Thyroid gland (tissue), 4 donors: ENCODE measurements at regions not wholly inside any gene's neighbourhood (a gene's known extent, or its start where the extent isn't known, plus 50 kb on each side); places are given as distances from the start of the nearest gene placed in this dataset.
"Not testable (repeated sequence)": the region's sequence is repeated elsewhere in the genome, so short reads cannot be mapped to it uniquely, and the experiment has no call there.

Source experiments
- CTCF ChIP-seq, 6 experiments: fragments of 200-600 bp in 3 of 6; fragments of 450-650 bp in 3 of 6; sonication (generic) in 3 of 6; IDR thresholded peaks; one replicate each; pipeline ENCODE4 v1.5.1; 2016 to 2019; ENCODE audit warnings: antibody characterized with exemption in 6 of 6, mild to moderate bottlenecking in 2 of 6, inconsistent platforms in 1 of 6, moderate library complexity in 1 of 6
- POLR2A ChIP-seq, 2 donors: fragments of 450-650 bp; IDR thresholded peaks; one replicate each; pipeline ENCODE4 v1.6.1; 2017; ENCODE audit warnings: antibody characterized with exemption in 2 of 2, mild to moderate bottlenecking in 2 of 2, moderate library complexity in 1 of 2

DNA sequence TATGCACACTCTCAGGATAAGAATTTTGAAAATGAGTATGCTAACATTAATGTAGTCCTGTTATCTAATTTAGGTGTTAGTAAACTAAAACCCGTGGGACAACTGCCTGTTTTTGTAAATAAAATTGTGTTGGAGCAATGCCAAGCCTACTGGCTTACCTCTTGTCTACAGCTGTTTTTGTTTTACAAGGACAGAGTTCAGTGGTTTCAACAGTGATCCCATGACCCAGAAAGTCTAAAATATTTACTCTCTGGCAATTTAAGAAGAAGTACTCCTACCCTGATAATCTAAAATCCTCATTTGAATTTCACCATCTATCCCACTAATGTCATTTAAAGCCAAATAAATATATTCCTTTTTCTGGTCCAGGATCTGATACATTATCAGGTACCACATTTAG is 132.9 kb downstream of the SPIN4 start:
- TF ChIP-seq CTCF, POLR2A (IDR thresholded peaks at IDR 0.05): not testable (repeated sequence)
